ENCODE measurements at regions not wholly inside any gene's neighbourhood (a gene's known extent, or its start where the extent isn't known, plus 50 kb on each side); places are given as distances from the start of the nearest gene placed in this dataset.
"Not testable (repeated sequence)": the region's sequence is repeated elsewhere in the genome, so short reads cannot be mapped to it uniquely, and the experiment has no call there.

DNA sequence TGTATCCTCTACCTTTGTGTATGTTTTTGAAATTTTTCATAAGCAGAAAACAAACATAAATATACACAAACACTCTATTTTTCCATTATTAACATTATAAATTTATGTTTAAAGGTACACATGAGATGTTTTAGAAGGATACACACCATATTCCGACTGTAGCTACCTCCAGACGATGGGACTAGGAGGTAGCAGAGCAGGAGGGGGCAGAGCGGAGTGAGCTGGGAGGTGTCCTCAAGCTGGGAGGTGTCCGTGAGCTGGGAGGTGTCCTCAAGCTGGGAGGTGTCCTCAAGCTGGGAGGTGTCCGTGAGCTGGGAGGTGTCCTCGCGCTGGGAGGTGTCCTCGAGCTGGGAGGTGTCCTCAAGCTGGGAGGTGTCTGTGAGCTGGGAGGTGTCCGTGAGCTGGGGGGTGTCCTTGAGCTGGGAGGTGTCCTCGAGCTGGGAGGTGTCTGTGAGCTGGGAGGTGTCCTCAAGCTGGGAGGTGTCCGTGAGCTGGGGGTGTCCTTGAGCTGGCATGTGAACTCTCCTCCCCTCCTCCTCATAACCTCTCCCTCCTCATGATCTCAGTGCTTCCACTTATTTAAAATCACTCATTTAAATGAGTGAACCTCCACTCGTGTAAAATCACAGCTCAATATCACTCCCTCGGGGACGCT is 346.9 kb upstream of the SFSWAP start:
- Mint-ChIP-seq H3K9me3 (no peaks in the 10 kb centered on the region), H3K4me3 (no peak overlapping the region), H3K27ac (no peak overlapping the region), H3K36me3 (no peaks in the 10 kb centered on the region), H3K27me3 (peaks cover 0 to 5% of the 10 kb centered on the region in 2 donors), H3K4me1 (no peaks in the 10 kb centered on the region)
- intact Hi-C loops (cut with micrococcal nuclease) = no loop called here
- no peak overlapping the region for H3K4me3 ChIP-seq (ENCODE audit: low read length in 2 of 2)
- no peaks in the 10 kb centered on the region for H3K36me3 ChIP-seq (ENCODE audit: insufficient read depth, low read length)
- ChIA-PET CTCF (ENCODE audit: partially characterized antibody) (no interaction called here), POLR2A (ENCODE audit: partially characterized antibody) (no interaction called here)
- no peak overlapping the region for H3K27ac ChIP-seq (ENCODE audit: low read depth, low read length)
- H3K4me1 ChIP-seq (ENCODE audit: insufficient read depth, low read length) = no peaks in the 10 kb centered on the region
- no peak for DNase-seq
- H3K9me3 ChIP-seq (ENCODE audit: control insufficient read depth in 1 of 2, low read length in 2 of 2) = no peaks in the 10 kb centered on the region
- no peaks in the 10 kb centered on the region for H3K27me3 ChIP-seq (ENCODE audit: insufficient read depth, low read length)

GRCh38 chr12:131364903-131365820 is 345.7 kb upstream of the SFSWAP start:
- H3K27ac Mint-ChIP-seq = no peak overlapping the region
- intact Hi-C loops (cut with micrococcal nuclease) = no loop called here
- POLR2A ChIA-PET (ENCODE audit: partially characterized antibody) = no interaction called here
- no peaks in the 10 kb centered on the region for H3K4me1 Mint-ChIP-seq
- H3K27me3 Mint-ChIP-seq = peaks cover 0 to 5% of the 10 kb centered on the region in 2 donors
- H3K9me3 Mint-ChIP-seq = no peaks in the 10 kb centered on the region
- Histone ChIP-seq H3K9me3 (ENCODE audit: control insufficient read depth in 1 of 2, low read length in 2 of 2) (no peaks in the 10 kb centered on the region), H3K4me3 (ENCODE audit: low read length in 2 of 2) (no peak overlapping the region), H3K4me1 (ENCODE audit: insufficient read depth, low read length) (no peaks in the 10 kb centered on the region), H3K27me3 (ENCODE audit: insufficient read depth, low read length) (no peaks in the 10 kb centered on the region), H3K27ac (ENCODE audit: low read depth, low read length) (no peak overlapping the region), H3K36me3 (ENCODE audit: insufficient read depth, low read length) (no peaks in the 10 kb centered on the region)
- DNase-seq = no peak
- no peaks in the 10 kb centered on the region for H3K36me3 Mint-ChIP-seq
- no peak overlapping the region for H3K4me3 Mint-ChIP-seq
- CTCF ChIA-PET (ENCODE audit: partially characterized antibody) = no interaction called here

DNA sequence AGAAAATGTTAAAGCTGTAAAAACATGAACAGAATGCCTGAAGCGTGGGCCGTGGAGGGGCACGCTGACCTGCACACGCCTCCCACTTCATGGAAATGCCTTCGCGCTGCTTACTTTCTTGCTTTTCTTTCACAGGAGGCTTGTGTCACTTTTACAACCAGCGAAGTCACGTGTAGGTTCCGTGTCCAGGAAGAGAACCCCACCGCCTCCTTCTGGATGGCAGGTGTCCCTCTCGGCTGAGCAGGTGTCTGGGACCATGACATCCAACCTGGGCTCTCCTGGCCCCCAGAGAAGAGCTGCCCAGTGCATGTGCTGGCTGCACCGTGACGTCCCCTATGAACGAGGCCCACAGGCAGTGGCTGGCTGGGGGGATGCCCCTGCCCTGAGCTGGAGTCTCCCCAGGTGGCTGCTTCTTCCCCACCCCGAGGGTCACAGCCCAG is 345.0 kb upstream of the SFSWAP start:
- Histone ChIP-seq H3K4me1 (ENCODE audit: insufficient read depth, low read length) (no peaks in the 10 kb centered on the region), H3K9me3 (ENCODE audit: control insufficient read depth in 1 of 2, low read length in 2 of 2) (no peaks in the 10 kb centered on the region), H3K4me3 (ENCODE audit: low read length in 2 of 2) (no peak overlapping the region), H3K27me3 (ENCODE audit: insufficient read depth, low read length) (no peaks in the 10 kb centered on the region), H3K36me3 (ENCODE audit: insufficient read depth, low read length) (no peaks in the 10 kb centered on the region), H3K27ac (ENCODE audit: low read depth, low read length) (no peak overlapping the region)
- peaks cover 0 to 5% of the 10 kb centered on the region in 2 donors for H3K27me3 Mint-ChIP-seq
- no peak overlapping the region for H3K27ac Mint-ChIP-seq
- H3K36me3 Mint-ChIP-seq = no peaks in the 10 kb centered on the region
- ChIA-PET POLR2A (ENCODE audit: partially characterized antibody) (no interaction called here), CTCF (ENCODE audit: partially characterized antibody) (no interaction called here)
- intact Hi-C loops (cut with micrococcal nuclease) = no loop called here
- no peak for DNase-seq
- no peak overlapping the region for H3K4me3 Mint-ChIP-seq
- no peaks in the 10 kb centered on the region for H3K4me1 Mint-ChIP-seq
- no peaks in the 10 kb centered on the region for H3K9me3 Mint-ChIP-seq

DNA sequence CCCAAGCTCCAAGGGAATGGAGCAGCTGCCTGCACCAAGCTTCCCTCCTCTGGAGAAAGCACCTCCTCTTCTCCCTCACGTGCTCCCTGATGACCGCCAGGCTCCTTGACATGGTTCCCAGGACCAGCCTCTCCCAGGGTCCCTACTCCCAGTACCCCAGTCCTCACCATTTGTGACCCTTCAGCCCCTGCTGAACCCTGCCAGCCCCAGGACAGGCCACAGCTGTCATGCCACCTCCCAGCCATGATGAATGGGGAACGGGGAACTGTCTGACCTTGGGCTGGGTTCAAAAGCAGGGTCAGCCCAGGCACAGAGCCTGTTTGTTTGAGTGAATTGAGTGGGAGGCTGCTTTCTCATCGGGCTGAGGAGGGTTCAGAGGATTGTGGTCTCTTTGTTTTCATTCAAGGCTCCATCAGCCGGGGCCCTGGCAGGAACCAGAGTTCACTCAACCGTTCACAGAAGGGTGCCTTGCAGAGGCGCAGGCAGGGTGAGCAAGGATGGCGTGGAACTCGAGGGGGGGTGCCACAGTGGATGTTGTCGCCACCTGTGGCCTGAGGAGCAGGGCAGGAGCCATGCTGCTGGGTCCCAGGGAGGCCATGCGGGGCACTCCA is 344.5 kb upstream of the SFSWAP start:
- H3K4me1 ChIP-seq (ENCODE audit: insufficient read depth, low read length) = no peaks in the 10 kb centered on the region
- no peaks in the 10 kb centered on the region for H3K4me1 Mint-ChIP-seq
- no peak overlapping the region for H3K4me3 Mint-ChIP-seq
- CTCF ChIA-PET (ENCODE audit: partially characterized antibody) = no interaction called here
- no peak overlapping the region for H3K4me3 ChIP-seq (ENCODE audit: low read length in 2 of 2)
- POLR2A ChIA-PET (ENCODE audit: partially characterized antibody) = no interaction called here
- H3K9me3 Mint-ChIP-seq = no peaks in the 10 kb centered on the region
- H3K27ac Mint-ChIP-seq = no peak overlapping the region
- intact Hi-C loops (cut with micrococcal nuclease) = no loop called here
- H3K36me3 ChIP-seq (ENCODE audit: insufficient read depth, low read length) = no peaks in the 10 kb centered on the region
- H3K9me3 ChIP-seq (ENCODE audit: control insufficient read depth in 1 of 2, low read length in 2 of 2) = no peaks in the 10 kb centered on the region
- H3K27me3 Mint-ChIP-seq = peaks cover 0 to 5% of the 10 kb centered on the region in 2 donors
- no peak for DNase-seq
- no peak overlapping the region for H3K27ac ChIP-seq (ENCODE audit: low read depth, low read length)
- H3K27me3 ChIP-seq (ENCODE audit: insufficient read depth, low read length) = no peaks in the 10 kb centered on the region
- H3K36me3 Mint-ChIP-seq = no peaks in the 10 kb centered on the region

- H3K9me3 ChIP-seq (ENCODE audit: control insufficient read depth in 1 of 2, low read length in 2 of 2); H3K4me1 Mint-ChIP-seq; H3K9me3 Mint-ChIP-seq; CTCF ChIA-PET (ENCODE audit: partially characterized antibody); DNase-seq; H3K27me3 ChIP-seq (ENCODE audit: insufficient read depth, low read length); H3K36me3 ChIP-seq (ENCODE audit: insufficient read depth, low read length); H3K27me3 Mint-ChIP-seq; H3K4me3 ChIP-seq (ENCODE audit: low read length in 2 of 2); POLR2A ChIA-PET (ENCODE audit: partially characterized antibody); H3K27ac ChIP-seq (ENCODE audit: low read depth, low read length); H3K36me3 Mint-ChIP-seq; H3K4me1 ChIP-seq (ENCODE audit: insufficient read depth, low read length); intact Hi-C loops (cut with micrococcal nuclease); H3K4me3 Mint-ChIP-seq: not testable (repeated sequence)
- peak overlapping the region in 1 of 7 donors; percentile 63 for H3K27ac Mint-ChIP-seq
Measured at GRCh38 chr12:131367067-131367982, 343.6 kb upstream of the SFSWAP start.

GRCh38 chr12:131367983-131368667 is 342.8 kb upstream of the SFSWAP start:
- POLR2A ChIA-PET (ENCODE audit: partially characterized antibody) = no interaction called here
- CTCF ChIA-PET (ENCODE audit: partially characterized antibody) = no interaction called here
- Histone ChIP-seq H3K27ac (ENCODE audit: low read depth, low read length) (no peak overlapping the region), H3K36me3 (ENCODE audit: insufficient read depth, low read length) (no peaks in the 10 kb centered on the region), H3K9me3 (ENCODE audit: control insufficient read depth in 1 of 2, low read length in 2 of 2) (no peaks in the 10 kb centered on the region), H3K4me1 (ENCODE audit: insufficient read depth, low read length) (no peaks in the 10 kb centered on the region), H3K4me3 (ENCODE audit: low read length in 2 of 2) (no peak overlapping the region), H3K27me3 (ENCODE audit: insufficient read depth, low read length) (no peaks in the 10 kb centered on the region)
- peak overlapping the region in 1 of 7 donors; percentile 63 for H3K27ac Mint-ChIP-seq
- intact Hi-C loops (cut with micrococcal nuclease) = no loop called here
- no peaks in the 10 kb centered on the region for H3K36me3 Mint-ChIP-seq
- H3K4me3 Mint-ChIP-seq = no peak overlapping the region
- H3K4me1 Mint-ChIP-seq = no peaks in the 10 kb centered on the region
- no peaks in the 10 kb centered on the region for H3K9me3 Mint-ChIP-seq
- peaks cover 0 to 5% of the 10 kb centered on the region in 2 donors for H3K27me3 Mint-ChIP-seq
- DNase-seq = no peak

Measured in CD4-positive, alpha-beta memory T cell (primary cell).